ENCODE measurements at regions not wholly inside any gene's neighbourhood (a gene's known extent, or its start where the extent isn't known, plus 50 kb on each side); places are given as distances from the start of the nearest gene placed in this dataset.

DNA sequence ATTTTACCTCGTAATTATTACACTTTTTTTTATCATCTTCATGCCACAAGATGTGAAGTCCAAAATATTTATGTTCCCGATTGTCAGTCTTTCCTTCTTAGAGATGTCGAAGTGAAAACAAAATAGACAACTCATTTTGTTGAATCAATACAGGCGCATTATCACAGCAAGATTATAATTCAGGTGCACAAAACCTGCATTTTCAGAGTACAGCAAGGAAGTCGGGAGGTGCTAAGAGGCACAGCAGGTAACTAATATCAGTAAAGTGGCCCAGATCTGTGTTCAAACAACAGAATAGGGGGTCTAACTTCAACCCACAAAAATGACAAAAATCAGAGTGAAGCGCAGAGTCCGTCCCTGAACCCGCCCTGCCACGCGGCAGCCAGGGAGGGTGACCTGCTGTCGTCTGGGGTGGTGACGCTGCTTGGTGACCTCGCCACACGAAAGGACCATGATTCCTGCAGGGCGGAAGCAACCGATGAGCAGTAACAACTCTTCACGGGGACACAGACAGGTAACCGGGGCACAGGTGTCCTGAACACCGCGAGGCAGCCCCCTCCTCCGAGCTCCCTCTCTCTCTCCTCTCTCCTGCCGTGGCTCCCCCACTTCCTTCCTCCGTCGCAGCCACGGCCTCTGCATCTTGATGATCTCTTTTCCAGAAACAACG, 50.9 kb upstream of the SPACA7 start:
- no peak for DNase-seq
- Histone ChIP-seq H3K4me3 (no peak overlapping the region), H3K27me3 (no peaks in the 10 kb centered on the region), H3K27ac (no peak overlapping the region), H3K9me3 (no peaks in the 10 kb centered on the region), H3K9ac (ENCODE audit: low read depth in 2 of 2, low read length in 2 of 2) (no peak overlapping the region), H3K4me1 (no peaks in the 10 kb centered on the region), H3K36me3 (no peaks in the 10 kb centered on the region)
- TF ChIP-seq, protein P1, sequence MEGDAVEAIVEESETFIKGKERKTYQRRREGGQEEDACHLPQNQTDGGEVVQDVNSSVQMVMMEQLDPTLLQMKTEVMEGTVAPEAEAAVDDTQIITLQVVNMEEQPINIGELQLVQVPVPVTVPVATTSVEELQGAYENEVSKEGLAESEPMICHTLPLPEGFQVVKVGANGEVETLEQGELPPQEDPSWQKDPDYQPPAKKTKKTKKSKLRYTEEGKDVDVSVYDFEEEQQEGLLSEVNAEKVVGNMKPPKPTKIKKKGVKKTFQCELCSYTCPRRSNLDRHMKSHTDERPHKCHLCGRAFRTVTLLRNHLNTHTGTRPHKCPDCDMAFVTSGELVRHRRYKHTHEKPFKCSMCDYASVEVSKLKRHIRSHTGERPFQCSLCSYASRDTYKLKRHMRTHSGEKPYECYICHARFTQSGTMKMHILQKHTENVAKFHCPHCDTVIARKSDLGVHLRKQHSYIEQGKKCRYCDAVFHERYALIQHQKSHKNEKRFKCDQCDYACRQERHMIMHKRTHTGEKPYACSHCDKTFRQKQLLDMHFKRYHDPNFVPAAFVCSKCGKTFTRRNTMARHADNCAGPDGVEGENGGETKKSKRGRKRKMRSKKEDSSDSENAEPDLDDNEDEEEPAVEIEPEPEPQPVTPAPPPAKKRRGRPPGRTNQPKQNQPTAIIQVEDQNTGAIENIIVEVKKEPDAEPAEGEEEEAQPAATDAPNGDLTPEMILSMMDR (IDR thresholded peaks at IDR 0.05), result no peak
- intact Hi-C loops (cut with DNase I), result no loop called here

DNA sequence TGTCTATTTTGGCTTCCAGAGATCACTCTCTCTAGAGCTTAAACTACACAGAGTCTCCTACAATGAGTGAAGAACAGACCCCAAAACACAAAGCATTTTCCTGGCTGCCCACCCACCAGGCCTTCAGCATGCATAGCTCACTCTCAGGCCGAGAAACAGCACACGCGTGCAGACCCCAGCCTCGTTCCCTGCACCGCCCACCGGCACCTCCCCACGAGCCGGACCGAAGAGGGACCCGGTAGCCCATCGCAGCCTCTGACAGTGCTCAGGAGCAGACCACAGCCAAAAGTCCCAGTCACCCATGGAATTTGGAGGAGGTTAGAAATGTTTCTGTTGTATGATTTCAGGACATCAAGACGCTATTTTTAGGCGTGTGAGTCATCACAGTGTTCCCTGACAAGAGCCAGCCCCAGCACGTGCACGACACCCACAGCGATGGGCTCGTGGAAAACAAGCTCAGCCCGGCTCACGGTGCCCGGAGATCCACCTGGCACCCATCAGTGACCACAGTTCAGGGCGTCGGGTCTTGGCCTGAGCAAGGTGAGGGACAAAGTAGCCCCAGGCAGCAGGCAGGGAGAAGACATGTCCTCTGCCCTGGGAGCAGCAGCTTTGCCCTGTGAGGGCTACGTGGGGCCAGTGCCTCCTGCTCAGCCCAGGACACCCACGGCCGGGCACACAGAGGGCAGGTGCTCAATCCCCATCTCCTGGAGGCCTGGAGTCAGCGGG, 50.1 kb upstream of the SPACA7 start:
- no peak for DNase-seq
- no peak overlapping the region for H3K9ac ChIP-seq (ENCODE audit: low read depth in 2 of 2, low read length in 2 of 2)
- TF ChIP-seq, protein P1 (IDR thresholded peaks at IDR 0.05), result no peak
- H3K4me1 ChIP-seq, result no peaks in the 10 kb centered on the region
- no peaks in the 10 kb centered on the region for H3K36me3 ChIP-seq
- peaks cover 5% of the 10 kb centered on the region for H3K27me3 ChIP-seq
- no peaks in the 10 kb centered on the region for H3K9me3 ChIP-seq
- intact Hi-C loops (cut with DNase I), result no loop called here
- H3K27ac ChIP-seq, result no peak overlapping the region
- no peak overlapping the region for H3K4me3 ChIP-seq
